ENCODE measurements at regions not wholly inside any gene's neighbourhood (a gene's known extent, or its start where the extent isn't known, plus 50 kb on each side); places are given as distances from the start of the nearest gene placed in this dataset.

GRCh38 chr16:13540771-13541170 is 379.2 kb upstream of the ERCC4 start:
- Histone ChIP-seq H3K36me3 (ENCODE audit: control insufficient read depth, insufficient read depth, low read length) (no peaks in the 10 kb centered on the region), H3K9ac (ENCODE audit: insufficient read depth in 1 of 2, low read depth in 2 of 2, low read length in 2 of 2) (no peak overlapping the region), H3K27ac (ENCODE audit: extremely low read depth, low read depth, low read length) (no peak overlapping the region), H3K9me3 (replicated peaks; ENCODE audit: control insufficient read depth, insufficient read depth, low read depth, low read length) (no peaks in the 10 kb centered on the region), H3K4me3 (no peak overlapping the region), H3K27me3 (ENCODE audit: control insufficient read depth in 2 of 2, insufficient read depth in 2 of 2, low read length in 2 of 2) (peaks cover 0 to 3% of the 10 kb centered on the region in 2 experiments; a peak in 1 of 5 replicates), H4K20me1 (replicated peaks; ENCODE audit: control insufficient read depth, insufficient read depth, low read length) (no peaks in the 10 kb centered on the region), H3K79me2 (ENCODE audit: control insufficient read depth, insufficient read depth, low read length) (no peaks in the 10 kb centered on the region), H2AFZ (ENCODE audit: low read depth, low read length) (no peak overlapping the region), H3K9me1 (ENCODE audit: control insufficient read depth, insufficient read depth, low read length) (no peaks in the 10 kb centered on the region), H3K4me2 (ENCODE audit: insufficient read depth, low read length) (no peak overlapping the region), H3K4me1 (replicated peaks in 1 of 2; ENCODE audit: control insufficient read depth in 2 of 2, insufficient read depth in 2 of 2, low read length in 2 of 2) (no peaks in the 10 kb centered on the region)
- POLR2A ChIA-PET: no interaction called here
- no peak for TF ChIP-seq ZNF23 (CRISPR knock-in tag; IDR thresholded peaks at IDR 0.05)
- TF ChIP-seq HCFC1 (IDR thresholded peaks at IDR 0.05; ENCODE audit: low read depth, low read length): no peak
- TF ChIP-seq LEF1 (IDR thresholded peaks at IDR 0.05): no peak
- no peak for TF ChIP-seq KDM4B (IDR thresholded peaks at IDR 0.05; ENCODE audit: borderline replicate concordance in 2 of 2, low read depth in 1 of 2)
- no peak for TF ChIP-seq ZNF384 (IDR thresholded peaks at IDR 0.05; ENCODE audit: low read depth, low read length)
- no peak for TF ChIP-seq MITF (IDR thresholded peaks at IDR 0.05)
- no peak for TF ChIP-seq FOXK2 (conservative IDR thresholded peaks at IDR 0.05 in 1 of 2, IDR thresholded peaks at IDR 0.05 in 1 of 2; ENCODE audit: low read depth in 2 of 2)
- no peak for TF ChIP-seq THAP7 (CRISPR knock-in tag; IDR thresholded peaks at IDR 0.05)
- no peak for TF ChIP-seq CBX3 (IDR thresholded peaks at IDR 0.05; ENCODE audit: borderline replicate concordance in 1 of 2, low read length in 2 of 2)
- TF ChIP-seq ZNF445 (CRISPR knock-in tag; IDR thresholded peaks at IDR 0.05; ENCODE audit: low read depth): no peak
- no peak for TF ChIP-seq PBX2 (CRISPR knock-in tag; IDR thresholded peaks at IDR 0.05; ENCODE audit: low read depth)
- TF ChIP-seq PBX2 (tag; conservative IDR thresholded peaks at IDR 0.05; ENCODE audit: low read depth): no peak
- TF ChIP-seq NCOR1 (IDR thresholded peaks at IDR 0.05): no peak
- TF ChIP-seq PCBP1 (IDR thresholded peaks at IDR 0.05; ENCODE audit: low read depth, low read length, poor library complexity, severe bottlenecking): no peak
- no peak for TF ChIP-seq ZNF766 (CRISPR knock-in tag; conservative IDR thresholded peaks at IDR 0.05)
- no peak for TF ChIP-seq ID3 (CRISPR knock-in tag; IDR thresholded peaks at IDR 0.05)
- TF ChIP-seq ID3 (tag; IDR thresholded peaks at IDR 0.05): no peak
- TF ChIP-seq ILK (tag; IDR thresholded peaks at IDR 0.05; ENCODE audit: borderline replicate concordance, low read depth): no peak
- TF ChIP-seq ZKSCAN3 (CRISPR knock-in tag; IDR thresholded peaks at IDR 0.05): no peak
- no peak for TF ChIP-seq TRIM28 (IDR thresholded peaks at IDR 0.05)
- WGBS (ENCODE audit: insufficient coverage, low coverage, missing lambda C conversion rate): 0% methylated on average over 4 of the region's 4 CpGs
- no peak for ATAC-seq
- no peak for FAIRE-seq
- DNase-seq (ENCODE audit: extremely low read depth in 1 of 4, low spot score in 3 of 4): no peak
- intact Hi-C loops (cut with micrococcal nuclease) (no loop called here), in situ Hi-C loops (cut with MboI) (no loop called here)
- CTCF ChIA-PET (ENCODE audit: low intra/inter-chr PET ratio): no interaction called here
- no TSS peak for BruUV-seq (replicated peaks)
